CD4-positive, CD25-positive, alpha-beta regulatory T cell (primary cell): ENCODE measurements at regions not wholly inside any gene's neighbourhood (a gene's known extent, or its start where the extent isn't known, plus 50 kb on each side); places are given as distances from the start of the nearest gene placed in this dataset.

ENCODE experiments used
- ATAC-seq, 2 donors: fragments of 150-1000 bp; cut with Tn5 transposase; one replicate each; pipeline ENCODE4 v1.10.0; 2021; ENCODE audit warnings: low read depth in 2 of 2, moderate number of reproducible peaks in 2 of 2, moderate library complexity in 1 of 2
- DNase-seq, 3 donors: peaks; one replicate each; pipeline versions ENCODE4 v3.0.0 to v3.0.0-alpha.2; 2012 to 2022; ENCODE audit warnings: mixed read lengths in 1 of 3
- H3K27ac ChIP-seq: one replicate; pipeline ENCODE4 v1.7.0; 2013; ENCODE audit warnings: mild to moderate bottlenecking, low read length; ENCODE audit not compliant: insufficient read depth, poor library complexity, severe bottlenecking
- H3K27me3 ChIP-seq: one replicate; pipeline ENCODE4 v1.7.0; 2013; ENCODE audit warnings: low read length; ENCODE audit not compliant: control insufficient read depth, insufficient read depth
- H3K36me3 ChIP-seq: one replicate; pipeline ENCODE4 v1.7.0; 2013; ENCODE audit warnings: mild to moderate bottlenecking, low read length, moderate library complexity; ENCODE audit not compliant: control insufficient read depth, insufficient read depth
- H3K4me1 ChIP-seq: 2 replicates; pipeline ENCODE4 v1.7.0; 2013; ENCODE audit warnings: mild to moderate bottlenecking, low read length; ENCODE audit not compliant: insufficient read depth, control insufficient read depth, poor library complexity, severe bottlenecking
- H3K4me3 ChIP-seq: one replicate; pipeline ENCODE4 v1.7.0; 2013; ENCODE audit warnings: low read depth, mild to moderate bottlenecking, low read length, moderate library complexity
- H3K9me3 ChIP-seq, 2 experiments: 1 replicate in 1 of 2; 2 replicates in 1 of 2; pipeline ENCODE4 v1.7.0; 2013; ENCODE audit warnings: low read length in 2 of 2, mild to moderate bottlenecking in 1 of 2, moderate library complexity in 1 of 2; ENCODE audit not compliant: control insufficient read depth in 2 of 2
- H3K27ac Mint-ChIP-seq, 3 donors: one replicate each; pipeline ENCODE4 v1.8.0; 2020 to 2022; ENCODE audit warnings: mild to moderate bottlenecking in 3 of 3, mixed read lengths in 3 of 3, moderate library complexity in 2 of 3
- H3K27me3 Mint-ChIP-seq: one replicate; pipeline ENCODE4 v1.8.0; 2022; ENCODE audit warnings: mild to moderate bottlenecking, mixed read lengths
- H3K36me3 Mint-ChIP-seq: one replicate; pipeline ENCODE4 v1.8.0; 2020; ENCODE audit warnings: mixed read lengths
- H3K4me1 Mint-ChIP-seq, 4 donors: one replicate each; pipeline ENCODE4 v1.8.0; 2020 to 2022; ENCODE audit warnings: mixed read lengths in 4 of 4, mild to moderate bottlenecking in 1 of 4
- H3K4me3 Mint-ChIP-seq, 4 donors: one replicate each; pipeline ENCODE4 v1.8.0; 2020 to 2022; ENCODE audit warnings: mild to moderate bottlenecking in 4 of 4, mixed read lengths in 4 of 4, moderate library complexity in 3 of 4
- H3K9me3 Mint-ChIP-seq, 7 donors: one replicate each; pipeline ENCODE4 v1.8.0; 2020 to 2022; ENCODE audit warnings: mixed read lengths in 7 of 7, mild to moderate bottlenecking in 3 of 7, moderate library complexity in 2 of 7

DNA sequence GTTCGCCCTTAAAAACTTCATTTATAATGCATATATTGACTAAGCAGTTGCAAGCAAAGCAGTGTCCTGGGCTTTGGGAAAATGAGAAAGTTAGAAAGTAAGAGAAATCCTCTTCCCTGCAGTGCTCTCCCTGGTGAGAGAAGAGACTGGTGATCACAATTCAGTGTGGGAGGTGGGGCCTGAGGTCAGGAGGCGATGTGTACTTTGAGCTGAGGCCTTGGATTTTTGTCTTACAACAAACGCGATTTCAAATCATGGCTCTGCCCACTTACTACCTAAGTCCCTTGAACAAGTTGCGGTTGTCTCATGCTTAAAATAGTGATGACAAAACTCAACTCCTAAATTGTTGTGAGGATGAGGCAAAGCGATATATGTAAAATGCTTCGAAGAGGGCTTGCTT lies 316.3 kb upstream of the NECTIN3 start:
- no peaks in the 10 kb centered on the region for H3K4me1 ChIP-seq
- H3K27me3 ChIP-seq = no peaks in the 10 kb centered on the region
- no peaks in the 10 kb centered on the region for H3K36me3 Mint-ChIP-seq
- no peak overlapping the region for H3K4me3 Mint-ChIP-seq
- H3K9me3 Mint-ChIP-seq = peaks cover 0 to 4% (median 0%) of the 10 kb centered on the region in 7 donors
- no peak overlapping the region for H3K27ac Mint-ChIP-seq
- no peak overlapping the region for H3K27ac ChIP-seq
- DNase-seq = no peak
- no peak for ATAC-seq
- H3K4me1 Mint-ChIP-seq = no peaks in the 10 kb centered on the region
- no peak overlapping the region for H3K4me3 ChIP-seq
- no peaks in the 10 kb centered on the region for H3K36me3 ChIP-seq
- no peaks in the 10 kb centered on the region for H3K9me3 ChIP-seq
- H3K27me3 Mint-ChIP-seq = peaks cover 4% of the 10 kb centered on the region

DNA sequence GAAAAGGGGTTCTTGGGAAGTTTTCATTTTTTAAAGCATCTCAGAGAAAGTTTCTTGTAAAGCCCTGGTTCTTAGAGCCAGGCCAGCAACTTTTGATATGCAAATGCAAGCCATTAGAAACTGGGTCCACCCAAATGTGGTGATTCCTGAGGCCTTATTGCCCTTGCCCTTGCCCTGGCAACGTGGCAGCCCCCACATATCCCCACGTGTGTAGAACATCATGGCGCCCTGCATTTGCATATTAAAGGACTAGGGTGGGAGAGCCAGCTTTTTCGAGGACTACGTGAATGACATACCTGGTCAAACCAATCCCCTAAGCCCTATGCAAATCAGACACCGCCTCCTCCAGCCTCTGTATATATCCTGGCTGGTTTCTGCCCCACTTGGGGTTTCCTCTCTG lies 314.9 kb upstream of the NECTIN3 start:
- Histone ChIP-seq H3K4me1 (no peaks in the 10 kb centered on the region), H3K27me3 (no peaks in the 10 kb centered on the region), H3K27ac (no peak overlapping the region), H3K9me3 (no peaks in the 10 kb centered on the region), H3K36me3 (no peaks in the 10 kb centered on the region), H3K4me3 (no peak overlapping the region)
- Mint-ChIP-seq H3K36me3 (no peaks in the 10 kb centered on the region), H3K27me3 (peaks cover 4% of the 10 kb centered on the region), H3K4me3 (no peak overlapping the region), H3K27ac (no peak overlapping the region), H3K9me3 (peaks cover 0 to 4% (median 0%) of the 10 kb centered on the region in 7 donors), H3K4me1 (no peaks in the 10 kb centered on the region)
- ATAC-seq (no peak), DNase-seq (no peak)

DNA sequence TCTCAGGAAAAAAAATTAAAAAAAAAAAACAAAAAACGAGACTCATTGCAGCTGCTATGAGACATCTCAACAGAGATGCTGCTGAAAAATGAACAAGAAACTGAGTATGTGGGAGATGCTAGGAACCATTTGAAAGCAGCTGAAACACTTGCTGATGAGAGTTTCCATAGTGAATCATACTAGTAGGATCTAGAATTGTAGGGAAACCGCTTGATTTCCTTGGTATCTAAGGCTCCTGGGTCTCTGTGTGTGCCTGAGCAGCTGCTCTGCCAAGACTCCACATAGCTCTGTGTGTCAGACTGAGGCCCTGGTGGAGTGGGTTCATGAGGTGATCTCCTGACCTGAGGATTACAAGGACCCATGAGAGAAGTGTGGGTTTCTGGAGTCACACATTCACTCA lies 313.4 kb upstream of the NECTIN3 start:
- Histone ChIP-seq H3K4me3 (no peak overlapping the region), H3K36me3 (no peaks in the 10 kb centered on the region), H3K4me1 (no peaks in the 10 kb centered on the region), H3K27ac (no peak overlapping the region), H3K9me3 (no peaks in the 10 kb centered on the region), H3K27me3 (no peaks in the 10 kb centered on the region)
- Mint-ChIP-seq H3K27me3 (peaks cover 4% of the 10 kb centered on the region), H3K4me1 (no peaks in the 10 kb centered on the region), H3K27ac (no peak overlapping the region), H3K4me3 (no peak overlapping the region), H3K9me3 (peaks cover 0 to 4% (median 0%) of the 10 kb centered on the region in 7 donors), H3K36me3 (no peaks in the 10 kb centered on the region)
- no peak for DNase-seq
- ATAC-seq = no peak

DNA sequence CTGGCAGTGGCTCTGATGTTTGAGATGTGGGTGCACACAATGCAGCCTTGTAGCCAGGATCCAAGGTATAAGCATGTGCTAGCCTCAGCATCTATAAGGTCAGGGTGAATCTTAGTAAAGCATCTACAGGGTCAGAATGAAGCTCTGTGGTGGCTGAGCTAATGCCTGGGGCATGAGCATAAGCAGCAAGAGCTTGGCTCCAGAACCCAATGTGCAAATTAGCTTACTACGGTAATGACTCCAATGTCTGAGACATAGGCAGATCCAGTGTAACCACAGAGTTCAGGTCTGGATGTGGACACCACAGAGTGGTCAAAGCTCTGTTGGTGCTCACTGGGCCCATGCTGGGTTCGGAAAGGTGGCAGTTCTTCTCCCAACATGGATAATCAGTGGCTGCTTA lies 304.5 kb upstream of the NECTIN3 start:
- DNase-seq (no peak), ATAC-seq (no peak)
- Histone ChIP-seq H3K9me3 (no peaks in the 10 kb centered on the region), H3K4me3 (no peak overlapping the region), H3K27ac (no peak overlapping the region), H3K27me3 (peaks cover 3% of the 10 kb centered on the region), H3K36me3 (no peaks in the 10 kb centered on the region), H3K4me1 (no peaks in the 10 kb centered on the region)
- H3K4me3 Mint-ChIP-seq = no peak overlapping the region
- H3K4me1 Mint-ChIP-seq = no peaks in the 10 kb centered on the region
- H3K36me3 Mint-ChIP-seq = no peaks in the 10 kb centered on the region
- no peak overlapping the region for H3K27ac Mint-ChIP-seq
- H3K9me3 Mint-ChIP-seq = peaks cover 0 to 9% (median 2%) of the 10 kb centered on the region in 7 donors
- peaks cover 5% of the 10 kb centered on the region for H3K27me3 Mint-ChIP-seq

DNA sequence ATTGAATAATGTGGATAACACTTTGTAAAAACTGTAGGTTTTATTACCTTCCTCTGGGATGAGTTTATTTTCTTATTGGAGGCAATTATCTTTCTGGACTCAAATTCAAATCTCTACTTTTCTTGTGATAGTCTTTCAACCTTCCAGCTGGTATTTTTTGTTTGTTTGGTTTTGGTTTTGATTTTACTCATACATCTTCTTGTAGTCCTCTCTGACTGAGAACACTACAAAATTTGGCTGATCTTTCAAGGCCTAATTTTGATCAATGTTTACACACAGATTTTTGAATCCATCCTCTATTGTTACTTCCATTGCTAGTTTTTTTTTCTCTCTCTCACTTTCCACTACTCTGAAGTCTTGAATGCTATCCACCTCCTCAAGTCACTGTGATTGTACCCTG lies 303.8 kb upstream of the NECTIN3 start:
- Histone ChIP-seq H3K9me3 (no peaks in the 10 kb centered on the region), H3K36me3 (no peaks in the 10 kb centered on the region), H3K27me3 (peaks cover 3% of the 10 kb centered on the region), H3K4me3 (no peak overlapping the region), H3K27ac (no peak overlapping the region), H3K4me1 (no peaks in the 10 kb centered on the region)
- Mint-ChIP-seq H3K4me1 (no peaks in the 10 kb centered on the region), H3K4me3 (no peak overlapping the region), H3K9me3 (peaks cover 0 to 9% (median 2%) of the 10 kb centered on the region in 7 donors), H3K36me3 (no peaks in the 10 kb centered on the region), H3K27me3 (peaks cover 5% of the 10 kb centered on the region), H3K27ac (no peak overlapping the region)
- no peak for ATAC-seq
- DNase-seq = no peak

DNA sequence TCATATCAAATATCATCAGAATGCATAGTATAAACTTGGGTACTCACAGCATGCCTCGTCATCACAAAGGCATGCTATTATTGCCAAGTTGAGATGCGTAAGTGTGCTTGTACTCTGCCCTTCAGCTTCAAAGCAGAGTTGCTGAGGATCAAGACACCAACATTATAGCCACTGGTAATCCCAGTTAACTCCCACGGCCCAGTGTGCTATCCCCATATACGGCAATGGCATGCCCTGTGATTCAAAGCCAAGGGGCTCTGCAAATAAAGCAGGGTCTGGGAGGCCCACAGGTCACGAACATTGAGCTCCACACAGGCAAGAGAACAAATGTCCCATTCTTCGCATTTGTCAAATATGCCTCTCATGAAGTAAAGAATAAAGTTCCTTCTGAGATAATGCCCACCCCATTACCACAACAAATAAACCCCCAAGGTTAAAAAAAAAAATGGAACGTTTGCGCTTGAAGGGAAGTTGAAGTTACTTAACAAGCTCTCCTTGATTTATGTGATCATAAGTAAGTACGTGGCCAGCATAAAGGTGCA lies 298.1 kb upstream of the NECTIN3 start:
- H3K27me3 Mint-ChIP-seq = no peaks in the 10 kb centered on the region
- ATAC-seq = no peak
- no peak overlapping the region for H3K4me3 Mint-ChIP-seq
- Histone ChIP-seq H3K4me1 (no peaks in the 10 kb centered on the region), H3K9me3 (no peaks in the 10 kb centered on the region), H3K27ac (no peak overlapping the region), H3K27me3 (no peaks in the 10 kb centered on the region), H3K36me3 (no peaks in the 10 kb centered on the region), H3K4me3 (no peak overlapping the region)
- H3K27ac Mint-ChIP-seq = no peak overlapping the region
- DNase-seq = no peak
- no peaks in the 10 kb centered on the region for H3K4me1 Mint-ChIP-seq
- H3K9me3 Mint-ChIP-seq = peaks cover 0 to 3% (median 0%) of the 10 kb centered on the region in 7 donors
- H3K36me3 Mint-ChIP-seq = no peaks in the 10 kb centered on the region

DNA sequence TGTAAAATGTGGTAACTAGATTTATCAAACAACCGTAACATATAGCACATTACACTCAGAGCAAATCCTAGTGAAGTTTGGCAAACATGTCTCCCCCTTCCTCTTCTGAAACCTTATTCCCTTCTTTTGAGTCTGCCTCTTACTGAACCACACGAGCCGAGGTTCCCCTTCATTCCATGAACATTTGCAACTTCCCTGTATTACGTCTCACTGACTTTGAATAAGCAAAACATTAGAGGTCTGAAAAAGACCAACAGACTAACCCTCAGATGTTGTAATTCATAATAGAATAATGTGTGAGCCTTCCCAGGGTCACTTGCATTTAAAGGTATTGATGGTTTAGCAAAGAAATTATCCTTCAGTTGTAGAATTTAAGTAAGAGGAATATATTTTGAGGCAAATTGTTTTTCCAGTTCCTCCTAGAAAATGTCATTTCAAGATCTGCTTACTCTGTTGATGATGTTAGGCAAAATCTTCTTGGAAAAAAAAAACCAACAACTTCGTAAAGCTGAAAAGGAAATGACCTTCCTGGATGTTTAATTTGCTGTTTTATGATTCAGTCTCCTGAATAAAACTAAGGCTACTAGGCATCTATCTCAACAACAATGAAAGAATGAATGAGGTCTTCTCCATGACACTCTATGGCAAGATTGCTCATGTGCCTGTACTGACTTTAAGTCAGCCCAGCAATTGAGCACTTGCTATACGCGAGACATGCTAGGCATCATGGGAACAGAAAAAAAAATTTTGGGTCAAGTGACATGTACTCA lies 296.9 kb upstream of the NECTIN3 start:
- ATAC-seq = no peak
- no peak overlapping the region for H3K4me3 ChIP-seq
- H3K4me1 Mint-ChIP-seq = no peaks in the 10 kb centered on the region
- peaks cover 0 to 3% (median 0%) of the 10 kb centered on the region in 7 donors for H3K9me3 Mint-ChIP-seq
- H3K36me3 ChIP-seq = no peaks in the 10 kb centered on the region
- H3K27me3 ChIP-seq = no peaks in the 10 kb centered on the region
- no peak overlapping the region for H3K4me3 Mint-ChIP-seq
- H3K4me1 ChIP-seq = no peaks in the 10 kb centered on the region
- no peak for DNase-seq
- no peak overlapping the region for H3K27ac Mint-ChIP-seq
- H3K9me3 ChIP-seq = no peaks in the 10 kb centered on the region
- no peaks in the 10 kb centered on the region for H3K36me3 Mint-ChIP-seq
- H3K27me3 Mint-ChIP-seq = peaks cover under 1% of the 10 kb centered on the region
- H3K27ac ChIP-seq = no peak overlapping the region

DNA sequence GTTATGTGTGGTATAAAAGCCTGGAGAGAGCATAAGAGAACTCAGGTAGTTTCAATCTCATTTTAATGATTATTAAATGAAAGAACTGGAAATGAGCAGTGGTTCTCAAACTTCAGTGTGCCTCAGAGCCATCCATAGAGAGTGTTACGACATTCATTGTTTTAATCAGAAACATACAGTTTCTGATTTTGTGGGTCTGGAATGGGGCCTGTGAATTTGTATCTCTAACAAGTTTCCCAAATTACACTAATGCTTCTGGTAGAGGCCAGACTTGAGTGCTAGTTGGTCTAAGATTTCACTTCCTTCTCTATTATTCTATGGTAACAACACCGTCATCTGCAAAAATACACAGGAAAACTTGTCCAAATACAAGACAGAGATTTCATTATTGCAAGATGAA lies 292.0 kb upstream of the NECTIN3 start:
- H3K4me1 Mint-ChIP-seq = no peaks in the 10 kb centered on the region
- H3K36me3 Mint-ChIP-seq = no peaks in the 10 kb centered on the region
- DNase-seq (no peak), ATAC-seq (no peak)
- Histone ChIP-seq H3K27ac (no peak overlapping the region), H3K27me3 (no peaks in the 10 kb centered on the region), H3K9me3 (no peaks in the 10 kb centered on the region), H3K4me3 (no peak overlapping the region), H3K36me3 (no peaks in the 10 kb centered on the region), H3K4me1 (no peaks in the 10 kb centered on the region)
- peaks cover 5% of the 10 kb centered on the region for H3K27me3 Mint-ChIP-seq
- peaks cover 0 to 1% (median 0%) of the 10 kb centered on the region in 7 donors for H3K9me3 Mint-ChIP-seq
- H3K4me3 Mint-ChIP-seq = no peak overlapping the region
- H3K27ac Mint-ChIP-seq = no peak overlapping the region
